Ecto neural progenitor cell (in vitro differentiated cells): ENCODE measurements at regions not wholly inside any gene's neighbourhood (a gene's known extent, or its start where the extent isn't known, plus 50 kb on each side); places are given as distances from the start of the nearest gene placed in this dataset.

Experiments used
- DNase-seq: peaks from one replicate; pipeline ENCODE4 v3.0.0-alpha.2; 2018; ENCODE audit warnings: low spot score

GRCh38 chr18:10033016-10033399, 119.2 kb downstream of the VAPA start:
- DNase-seq: no peak

DNA sequence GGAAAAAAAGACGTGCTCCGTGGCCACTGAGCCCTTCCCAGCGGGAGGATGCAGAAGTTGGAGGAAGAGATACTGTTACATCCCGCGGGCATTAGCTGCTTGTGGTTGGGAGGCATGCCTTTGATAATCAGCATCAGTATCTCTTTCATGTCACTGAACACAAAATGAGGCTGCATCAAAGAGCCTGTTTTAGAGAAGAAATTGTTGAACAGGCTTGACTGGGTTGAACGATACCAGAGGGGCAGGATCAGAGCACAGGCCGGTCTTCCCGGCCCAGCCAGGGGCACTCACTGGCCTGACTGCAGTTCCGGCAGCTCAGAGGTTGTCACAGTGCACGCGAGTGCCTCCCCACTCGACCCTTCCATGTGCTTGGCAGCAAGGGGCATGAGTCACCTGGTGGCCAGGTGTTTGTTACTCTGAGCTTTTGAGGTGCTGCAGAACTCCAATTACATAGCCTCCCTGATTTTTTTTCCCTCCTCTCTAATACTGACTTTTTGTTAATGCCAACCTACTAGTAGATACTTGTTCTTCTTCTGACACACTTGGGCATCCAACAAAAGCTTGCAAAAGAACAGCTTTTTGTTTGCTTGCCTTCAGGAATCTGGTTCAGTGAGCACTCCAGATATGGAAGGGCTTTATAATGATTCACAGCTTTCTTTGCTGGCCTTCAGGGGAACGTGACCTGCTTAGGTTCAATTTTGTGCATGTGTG, 121.6 kb downstream of the VAPA start:
- no peak for DNase-seq

- DNase-seq: no peak
Measured at GRCh38 chr18:10036479-10036878, 122.7 kb downstream of the VAPA start.

GRCh38 chr18:10037181-10037580, 123.4 kb downstream of the VAPA start:
- DNase-seq: no peak

DNA sequence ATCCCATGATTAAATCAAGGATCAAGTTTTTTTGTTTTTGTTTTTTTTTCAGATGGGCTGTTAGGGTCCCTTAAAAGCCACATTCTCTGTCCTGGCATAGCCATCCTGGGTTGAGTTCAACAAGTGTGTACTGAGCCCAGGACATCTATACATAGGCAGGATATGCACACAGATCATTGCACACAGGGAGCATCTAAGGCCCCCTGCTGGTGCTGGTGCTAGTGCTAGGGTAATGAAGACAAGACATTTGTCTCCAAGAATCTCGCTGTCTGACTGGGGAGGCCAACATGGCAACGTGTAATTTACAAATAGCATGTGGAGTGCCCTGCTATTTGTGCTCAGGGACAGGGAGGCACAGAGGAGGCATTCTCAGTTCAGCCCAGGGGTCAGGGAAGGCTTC, 124.5 kb downstream of the VAPA start:
- no peak for DNase-seq

DNA sequence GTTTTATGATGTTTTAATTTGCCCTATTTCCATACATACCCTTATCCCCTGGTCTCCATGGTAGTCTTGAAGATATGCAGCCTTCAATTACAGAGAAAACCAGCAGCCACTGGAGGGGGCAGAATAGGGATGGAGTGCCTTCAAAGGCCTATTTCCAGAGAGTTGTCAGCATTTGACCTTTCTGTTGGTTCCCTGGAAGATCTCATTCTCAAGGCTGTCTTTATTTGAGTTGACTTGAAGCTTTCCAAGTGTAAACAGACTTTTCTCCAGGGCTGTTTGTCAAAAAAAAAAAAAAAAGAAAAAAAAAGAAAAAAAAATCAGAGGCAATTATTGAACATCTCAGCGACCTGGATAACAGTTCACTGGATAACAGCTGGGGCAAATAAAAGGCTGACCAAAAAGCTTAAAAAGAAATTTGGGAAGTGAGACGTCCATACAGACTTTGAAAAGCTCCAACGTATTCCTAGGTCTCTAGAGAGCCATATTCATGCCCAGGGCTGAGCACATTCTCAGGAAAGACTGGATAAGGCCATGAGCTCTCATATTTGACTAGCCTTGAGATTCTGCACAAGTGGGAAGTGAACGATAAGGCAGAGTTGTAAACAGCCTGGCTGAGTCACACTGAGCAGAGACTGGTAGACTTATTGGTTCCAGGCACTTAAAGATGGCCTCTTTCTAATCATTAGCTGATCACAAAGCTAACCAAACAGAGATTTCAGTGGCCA, 126.6 kb downstream of the VAPA start:
- DNase-seq: no peak

- no peak for DNase-seq
Measured at GRCh38 chr18:10041180-10041579, 127.4 kb downstream of the VAPA start.

- DNase-seq: no peak
Measured at GRCh38 chr18:10042492-10042891, 128.7 kb downstream of the VAPA start.

DNA sequence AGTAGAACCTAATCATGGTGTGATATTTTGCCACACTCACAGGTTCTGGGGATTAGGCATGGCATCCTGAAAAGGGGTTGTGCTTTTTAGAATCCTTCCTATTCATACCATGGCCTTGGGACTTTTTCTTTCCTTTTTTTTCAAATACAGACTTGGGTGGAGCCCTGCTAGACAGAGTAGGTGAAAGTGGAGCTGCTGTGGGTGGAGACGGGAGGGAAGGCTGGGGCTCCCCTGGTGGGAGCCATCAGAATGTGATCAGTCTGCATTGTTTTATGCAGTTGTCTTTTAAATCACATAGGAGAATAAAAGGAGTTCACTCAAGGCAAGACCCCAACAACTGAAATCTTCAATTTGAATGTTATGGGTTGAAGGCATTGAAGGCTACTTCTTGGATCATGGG, 130.2 kb downstream of the VAPA start:
- DNase-seq: no peak

- no peak for DNase-seq
Measured at GRCh38 chr18:10045296-10045891, 131.6 kb downstream of the VAPA start.

DNA sequence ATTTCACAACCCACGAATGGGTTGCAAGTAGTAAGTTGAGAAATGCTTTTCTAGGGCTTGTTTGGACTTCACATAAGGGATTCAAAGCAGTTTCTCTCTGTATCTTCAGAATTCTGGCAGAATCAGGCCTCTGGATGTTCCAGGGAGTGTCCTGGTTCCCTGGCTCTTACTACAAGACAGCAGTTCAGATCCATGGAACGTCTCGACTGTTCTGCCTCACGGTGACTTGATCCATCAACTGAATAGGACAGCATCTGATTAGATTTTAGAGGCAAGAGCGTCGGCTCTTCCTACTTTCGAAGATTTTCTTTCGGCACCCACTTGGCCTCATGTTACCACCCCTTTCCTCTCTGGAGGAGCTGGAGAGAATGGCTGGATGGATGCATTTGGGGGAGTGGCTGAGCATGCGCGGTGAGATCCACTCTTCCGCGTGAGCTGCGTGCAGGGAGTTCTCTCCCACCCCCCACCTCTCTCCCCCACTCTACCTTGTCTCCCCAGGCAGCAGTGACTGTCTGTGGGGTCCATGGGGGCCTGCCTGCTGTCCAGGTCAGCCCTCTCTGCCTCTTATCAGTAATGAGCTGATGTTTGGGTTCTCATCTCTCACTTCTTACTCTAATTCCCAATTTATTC, 132.5 kb downstream of the VAPA start:
- no peak for DNase-seq

- DNase-seq: no peak
Measured at GRCh38 chr18:10047237-10047636, 133.4 kb downstream of the VAPA start.

- no peak for DNase-seq
Measured at GRCh38 chr18:10049747-10050146, 135.9 kb downstream of the VAPA start.

DNA sequence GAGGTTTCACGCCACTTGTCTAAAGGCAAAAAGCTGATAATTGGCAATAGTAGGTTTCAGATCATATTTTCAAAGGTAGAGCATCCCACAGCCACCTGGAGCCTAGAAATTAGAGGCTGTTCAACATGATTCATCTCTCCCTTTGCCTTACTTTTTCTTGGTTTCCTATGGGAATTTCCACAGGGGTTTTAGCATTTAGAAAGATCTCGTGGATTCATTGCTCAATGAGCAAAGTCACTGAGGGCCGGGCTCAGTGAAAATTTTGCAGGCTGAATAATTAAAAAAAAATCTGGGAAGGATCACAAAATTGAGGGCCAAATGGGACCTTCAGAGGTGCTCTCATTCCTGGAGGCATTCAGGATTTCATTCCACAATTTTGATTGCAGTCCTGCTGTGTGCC, 137.1 kb downstream of the VAPA start:
- no peak for DNase-seq

GRCh38 chr18:10051877-10052631, 138.2 kb downstream of the VAPA start:
- no peak for DNase-seq

GRCh38 chr18:10052871-10053270, 139.1 kb downstream of the VAPA start:
- DNase-seq: no peak

DNA sequence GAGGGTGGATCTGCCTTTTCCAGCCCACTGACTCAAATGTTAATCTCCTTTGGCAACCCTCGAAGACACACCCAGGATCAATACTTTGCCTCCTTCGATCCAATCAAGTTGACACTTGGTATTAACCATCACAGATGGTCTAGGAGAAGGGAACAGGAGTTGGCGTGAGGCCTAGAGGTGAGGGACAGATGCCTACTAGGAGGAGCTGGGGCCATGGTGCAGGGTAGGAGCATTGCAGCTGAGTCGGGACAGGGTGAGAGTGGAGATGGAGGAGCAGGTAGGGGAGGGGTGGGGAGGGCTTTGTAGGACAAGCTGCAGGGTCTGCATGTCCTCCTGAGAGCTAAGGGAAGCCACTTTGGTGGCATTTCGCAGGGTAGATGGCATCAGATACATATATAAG, 140.0 kb downstream of the VAPA start:
- no peak for DNase-seq

- DNase-seq: no peak
Measured at GRCh38 chr18:10054366-10054765, 140.6 kb downstream of the VAPA start.

DNA sequence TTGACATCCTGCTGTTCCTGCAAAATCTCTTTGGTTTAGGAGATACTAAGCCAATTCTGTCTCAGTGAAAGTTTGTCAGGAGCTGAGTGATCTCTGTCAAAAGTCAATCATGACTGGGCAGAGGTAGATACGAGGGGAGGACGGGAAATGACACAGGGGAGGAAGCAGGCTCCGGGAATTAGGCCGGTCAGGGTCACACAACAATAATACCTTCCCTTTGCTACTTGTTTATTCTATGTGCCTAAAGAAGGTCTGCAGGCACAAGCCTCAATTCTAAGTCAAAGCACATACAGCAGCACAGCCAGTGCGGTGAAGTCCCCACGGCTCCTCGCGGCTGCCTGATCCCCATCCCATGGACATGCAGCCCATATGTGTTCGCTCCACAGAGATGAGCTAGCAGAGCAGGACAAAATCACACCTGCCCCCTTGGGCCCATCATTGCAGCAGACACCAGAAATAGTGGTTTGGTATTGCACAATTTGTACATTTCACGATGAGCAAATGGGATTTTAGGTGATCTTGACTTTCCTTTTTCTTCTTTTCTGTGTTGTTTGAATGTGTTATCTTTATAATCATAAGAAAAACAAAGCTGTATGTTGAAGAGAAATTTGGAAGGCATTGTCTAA, 141.4 kb downstream of the VAPA start:
- no peak for DNase-seq

- no peak for DNase-seq
Measured at GRCh38 chr18:10056506-10056905, 142.7 kb downstream of the VAPA start.

DNA sequence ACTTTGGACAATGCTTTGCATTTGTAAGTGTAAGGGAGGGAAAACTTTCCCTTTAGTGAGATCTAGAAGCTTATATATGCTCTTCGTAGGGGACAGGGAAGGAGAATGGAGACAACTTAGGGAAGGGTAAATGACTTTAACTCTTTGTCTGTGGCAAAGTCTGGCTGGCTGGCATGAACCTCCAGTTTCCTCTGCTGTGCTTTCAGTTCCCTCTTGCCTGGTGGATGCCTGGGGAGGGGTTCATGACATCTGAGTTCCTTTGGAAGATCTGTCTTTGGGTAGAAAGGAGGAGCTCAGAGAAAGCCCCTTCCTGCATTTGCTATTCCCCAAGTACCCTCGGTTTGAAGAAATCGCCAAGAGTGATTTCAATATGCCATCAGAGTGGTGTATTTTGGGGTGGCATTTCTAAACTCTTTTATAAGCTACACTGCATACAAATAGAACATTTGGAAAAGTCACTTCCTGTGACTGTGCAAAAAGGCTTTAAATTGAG, 143.6 kb downstream of the VAPA start:
- no peak for DNase-seq
